ENCODE measurements at regions not wholly inside any gene's neighbourhood (a gene's known extent, or its start where the extent isn't known, plus 50 kb on each side); places are given as distances from the start of the nearest gene placed in this dataset.

- TF ChIP-seq ZFP37 (tag by site-specific recombination; IDR thresholded peaks at IDR 0.05) (no peak), ZNF837 (tag by site-specific recombination; IDR thresholded peaks at IDR 0.05) (no peak), ZNF76 (tag by site-specific recombination; IDR thresholded peaks at IDR 0.05; ENCODE audit: borderline replicate concordance, low read depth) (no peak), ZNF391 (tag by site-specific recombination; IDR thresholded peaks at IDR 0.05; ENCODE audit: borderline replicate concordance, low read depth) (no peak), HOXC10 (CRISPR knock-in tag; IDR thresholded peaks at IDR 0.05) (no peak), ZNF223 (tag by site-specific recombination; IDR thresholded peaks at IDR 0.05) (no peak), TRIM28 (IDR thresholded peaks at IDR 0.05; ENCODE audit: borderline replicate concordance, low read length) (no peak), IKZF3 (tag by site-specific recombination; IDR thresholded peaks at IDR 0.05) (no peak), ZNF426 (tag by site-specific recombination; IDR thresholded peaks at IDR 0.05) (no peak), KLF10 (tag by site-specific recombination; IDR thresholded peaks at IDR 0.05) (no peak), HOXD13 (CRISPR knock-in tag; IDR thresholded peaks at IDR 0.05; ENCODE audit: borderline replicate concordance) (no peak), ZNF792 (tag by site-specific recombination; IDR thresholded peaks at IDR 0.05) (no peak), PRDM4 (tag by site-specific recombination; IDR thresholded peaks at IDR 0.05) (no peak), SCRT2 (tag by site-specific recombination; IDR thresholded peaks at IDR 0.05) (no peak)
- TF ChIP-seq, protein P1, sequence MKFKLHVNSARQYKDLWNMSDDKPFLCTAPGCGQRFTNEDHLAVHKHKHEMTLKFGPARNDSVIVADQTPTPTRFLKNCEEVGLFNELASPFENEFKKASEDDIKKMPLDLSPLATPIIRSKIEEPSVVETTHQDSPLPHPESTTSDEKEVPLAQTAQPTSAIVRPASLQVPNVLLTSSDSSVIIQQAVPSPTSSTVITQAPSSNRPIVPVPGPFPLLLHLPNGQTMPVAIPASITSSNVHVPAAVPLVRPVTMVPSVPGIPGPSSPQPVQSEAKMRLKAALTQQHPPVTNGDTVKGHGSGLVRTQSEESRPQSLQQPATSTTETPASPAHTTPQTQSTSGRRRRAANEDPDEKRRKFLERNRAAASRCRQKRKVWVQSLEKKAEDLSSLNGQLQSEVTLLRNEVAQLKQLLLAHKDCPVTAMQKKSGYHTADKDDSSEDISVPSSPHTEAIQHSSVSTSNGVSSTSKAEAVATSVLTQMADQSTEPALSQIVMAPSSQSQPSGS (tag by site-specific recombination; IDR thresholded peaks at IDR 0.05; ENCODE audit: low read depth), result no peak
- no peaks in the 10 kb centered on the region for H3K36me3 ChIP-seq (ENCODE audit: control insufficient read depth in 2 of 2, insufficient read depth in 1 of 2, low read length in 2 of 2)
- no peak overlapping the region for H3K27ac ChIP-seq (ENCODE audit: extremely low read depth, low read depth, low read length)
- POLR2A ChIA-PET, result no interaction called here
- CTCF ChIA-PET, result no interaction called here
- no peaks in the 10 kb centered on the region for H3K4me1 ChIP-seq (ENCODE audit: control insufficient read depth, insufficient read depth, low read length)
- no peak overlapping the region for H3K4me3 ChIP-seq (ENCODE audit: low read depth, low read length)
- no peaks in the 10 kb centered on the region for H3K9me3 ChIP-seq (ENCODE audit: control insufficient read depth, insufficient read depth, low read depth, low read length)
Measured at GRCh38 chr13:34405410-34406181, 536.5 kb upstream of the NBEA start.

DNA sequence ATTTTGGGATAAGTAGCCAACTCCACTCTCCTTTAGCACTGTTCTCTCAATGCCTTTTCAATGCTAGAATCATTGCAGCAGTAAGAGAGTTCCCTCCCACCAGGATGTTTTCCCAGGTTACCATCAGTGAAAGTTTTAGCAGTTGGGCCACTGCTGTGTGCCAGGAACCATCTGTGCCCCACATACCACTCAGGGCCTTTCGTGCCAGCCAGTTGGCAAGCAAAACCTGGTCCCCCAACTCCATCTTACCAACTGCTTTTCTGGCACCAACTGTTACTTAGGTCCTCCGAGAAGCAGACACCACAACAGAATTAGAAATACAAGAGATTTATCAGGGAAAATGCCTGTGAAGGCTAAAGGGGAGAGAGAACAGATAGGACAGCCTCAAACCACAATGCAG lies 533.4 kb upstream of the NBEA start:
- ChIA-PET POLR2A (no interaction called here), CTCF (no interaction called here)
- Histone ChIP-seq H3K36me3 (ENCODE audit: control insufficient read depth in 2 of 2, insufficient read depth in 1 of 2, low read length in 2 of 2) (no peaks in the 10 kb centered on the region), H3K4me3 (ENCODE audit: low read depth, low read length) (no peak overlapping the region), H3K4me1 (ENCODE audit: control insufficient read depth, insufficient read depth, low read length) (no peaks in the 10 kb centered on the region), H3K27ac (ENCODE audit: extremely low read depth, low read depth, low read length) (no peak overlapping the region), H3K9me3 (ENCODE audit: control insufficient read depth, insufficient read depth, low read depth, low read length) (no peaks in the 10 kb centered on the region)
- TF ChIP-seq ZNF473 (tag by site-specific recombination; IDR thresholded peaks at IDR 0.05), result no peak
- TF ChIP-seq HOXD13 (CRISPR knock-in tag; IDR thresholded peaks at IDR 0.05; ENCODE audit: borderline replicate concordance), result no peak
- no peak for TF ChIP-seq ZEB2 (tag by site-specific recombination; IDR thresholded peaks at IDR 0.05)
- no peak for TF ChIP-seq HOXA7 (CRISPR knock-in tag; IDR thresholded peaks at IDR 0.05; ENCODE audit: borderline replicate concordance)
- no peak for TF ChIP-seq ZNF37A (tag by site-specific recombination; IDR thresholded peaks at IDR 0.05)
- TF ChIP-seq, protein P2, sequence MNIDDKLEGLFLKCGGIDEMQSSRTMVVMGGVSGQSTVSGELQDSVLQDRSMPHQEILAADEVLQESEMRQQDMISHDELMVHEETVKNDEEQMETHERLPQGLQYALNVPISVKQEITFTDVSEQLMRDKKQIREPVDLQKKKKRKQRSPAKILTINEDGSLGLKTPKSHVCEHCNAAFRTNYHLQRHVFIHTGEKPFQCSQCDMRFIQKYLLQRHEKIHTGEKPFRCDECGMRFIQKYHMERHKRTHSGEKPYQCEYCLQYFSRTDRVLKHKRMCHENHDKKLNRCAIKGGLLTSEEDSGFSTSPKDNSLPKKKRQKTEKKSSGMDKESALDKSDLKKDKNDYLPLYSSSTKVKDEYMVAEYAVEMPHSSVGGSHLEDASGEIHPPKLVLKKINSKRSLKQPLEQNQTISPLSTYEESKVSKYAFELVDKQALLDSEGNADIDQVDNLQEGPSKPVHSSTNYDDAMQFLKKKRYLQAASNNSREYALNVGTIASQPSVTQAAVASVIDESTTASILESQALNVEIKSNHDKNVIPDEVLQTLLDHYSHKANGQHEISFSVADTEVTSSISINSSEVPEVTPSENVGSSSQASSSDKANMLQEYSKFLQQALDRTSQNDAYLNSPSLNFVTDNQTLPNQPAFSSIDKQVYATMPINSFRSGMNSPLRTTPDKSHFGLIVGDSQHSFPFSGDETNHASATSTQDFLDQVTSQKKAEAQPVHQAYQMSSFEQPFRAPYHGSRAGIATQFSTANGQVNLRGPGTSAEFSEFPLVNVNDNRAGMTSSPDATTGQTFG (tag by site-specific recombination; IDR thresholded peaks at IDR 0.05; ENCODE audit: borderline replicate concordance), result no peak
- no peak for TF ChIP-seq MZF1 (tag by site-specific recombination; IDR thresholded peaks at IDR 0.05; ENCODE audit: borderline replicate concordance)
- TF ChIP-seq, protein P3, sequence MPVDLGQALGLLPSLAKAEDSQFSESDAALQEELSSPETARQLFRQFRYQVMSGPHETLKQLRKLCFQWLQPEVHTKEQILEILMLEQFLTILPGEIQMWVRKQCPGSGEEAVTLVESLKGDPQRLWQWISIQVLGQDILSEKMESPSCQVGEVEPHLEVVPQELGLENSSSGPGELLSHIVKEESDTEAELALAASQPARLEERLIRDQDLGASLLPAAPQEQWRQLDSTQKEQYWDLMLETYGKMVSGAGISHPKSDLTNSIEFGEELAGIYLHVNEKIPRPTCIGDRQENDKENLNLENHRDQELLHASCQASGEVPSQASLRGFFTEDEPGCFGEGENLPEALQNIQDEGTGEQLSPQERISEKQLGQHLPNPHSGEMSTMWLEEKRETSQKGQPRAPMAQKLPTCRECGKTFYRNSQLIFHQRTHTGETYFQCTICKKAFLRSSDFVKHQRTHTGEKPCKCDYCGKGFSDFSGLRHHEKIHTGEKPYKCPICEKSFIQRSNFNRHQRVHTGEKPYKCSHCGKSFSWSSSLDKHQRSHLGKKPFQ (tag by site-specific recombination; IDR thresholded peaks at IDR 0.05), result no peak
- no peak for TF ChIP-seq ZNF175 (tag by site-specific recombination; IDR thresholded peaks at IDR 0.05)
- no peak for TF ChIP-seq ZBTB7A (tag by site-specific recombination; IDR thresholded peaks at IDR 0.05; ENCODE audit: low read depth)
- TF ChIP-seq TCF7L2 (IDR thresholded peaks at IDR 0.05; ENCODE audit: borderline replicate concordance, low read depth, low read length), result no peak
- no peak for TF ChIP-seq KLF9 (tag by site-specific recombination; IDR thresholded peaks at IDR 0.05; ENCODE audit: low read depth)
- TF ChIP-seq ZNF223 (tag by site-specific recombination; IDR thresholded peaks at IDR 0.05), result no peak
- TF ChIP-seq ZBTB8A (tag by site-specific recombination; IDR thresholded peaks at IDR 0.05), result no peak
- TF ChIP-seq ZNF580 (tag by site-specific recombination; IDR thresholded peaks at IDR 0.05), result no peak
